ENCODE measurements at regions not wholly inside any gene's neighbourhood (a gene's known extent, or its start where the extent isn't known, plus 50 kb on each side); places are given as distances from the start of the nearest gene placed in this dataset.

GRCh38 chr4:84378983-84379382 is 120.1 kb downstream of the NKX6-1 start:
- no peak for TF ChIP-seq SUZ12 (IDR thresholded peaks at IDR 0.05)
- no peak for TF ChIP-seq ELF4 (IDR thresholded peaks at IDR 0.05)
- no peak for TF ChIP-seq SP1 (IDR thresholded peaks at IDR 0.05)
- TF ChIP-seq CTBP1 (IDR thresholded peaks at IDR 0.05; ENCODE audit: borderline replicate concordance) = no peak
- TF ChIP-seq FOXK2 (IDR thresholded peaks at IDR 0.05) = no peak
- no peak for TF ChIP-seq HDGF (IDR thresholded peaks at IDR 0.05; ENCODE audit: borderline replicate concordance)
- TF ChIP-seq NFRKB (IDR thresholded peaks at IDR 0.05) = no peak
- no peak for TF ChIP-seq BHLHE40 (IDR thresholded peaks at IDR 0.05; ENCODE audit: borderline replicate concordance)
- no peak for TF ChIP-seq TARDBP (IDR thresholded peaks at IDR 0.05)
- no peak for TF ChIP-seq ZNF384 (IDR thresholded peaks at IDR 0.05)
- TF ChIP-seq FOXM1 (IDR thresholded peaks at IDR 0.05; ENCODE audit: borderline replicate concordance) = no peak
- TF ChIP-seq FOXA1 (IDR thresholded peaks at IDR 0.05) = no peak
- no peak for TF ChIP-seq ARNT (IDR thresholded peaks at IDR 0.05)
- TF ChIP-seq PKNOX1 (IDR thresholded peaks at IDR 0.05) = no peak
